Heart left ventricle (tissue), 16 donors: ENCODE measurements at regions not wholly inside any gene's neighbourhood (a gene's known extent, or its start where the extent isn't known, plus 50 kb on each side); places are given as distances from the start of the nearest gene placed in this dataset.

Experiments
- ATAC-seq, 4 donors: fragments of 200-7000 bp; cut with Tn5 transposase; one replicate each; pipeline ENCODE4 v1.9.1; 2020 to 2022; ENCODE audit warnings: moderate library complexity in 4 of 4, mild to moderate bottlenecking in 3 of 4, moderate number of reproducible peaks in 1 of 4
- DNase-seq, 5 donors: peaks; one replicate each; pipeline ENCODE4 v3.0.0-alpha.2; 2020
- H3K27ac ChIP-seq, 12 donors: fragments of 200-600 bp; sonication (generic) in 4 of 12; one replicate each; pipeline versions ENCODE4 v1.5.0 to v1.8.0; 2016 to 2022; ENCODE audit warnings: mild to moderate bottlenecking in 2 of 12
- H3K27me3 ChIP-seq, 9 donors: fragments of 200-600 bp; sonication (generic) in 2 of 9; one replicate each; pipeline versions ENCODE4 v1.5.1 to v1.8.0; 2016 to 2022; ENCODE audit warnings: mild to moderate bottlenecking in 3 of 9
- H3K36me3 ChIP-seq, 9 donors: fragments of 200-600 bp; sonication (generic) in 2 of 9; one replicate each; pipeline versions ENCODE4 v1.5.0 to v1.8.0; 2018 to 2022; ENCODE audit warnings: mild to moderate bottlenecking in 2 of 9
- H3K4me1 ChIP-seq, 12 donors: fragments of 200-600 bp; sonication (generic) in 4 of 12; one replicate each; pipeline versions ENCODE4 v1.5.0 to v1.8.0; 2016 to 2022; ENCODE audit warnings: mild to moderate bottlenecking in 3 of 12
- H3K4me3 ChIP-seq, 12 donors: fragments of 200-600 bp; sonication (generic) in 4 of 12; one replicate each; pipeline versions ENCODE4 v1.5.0 to v1.8.0; 2017 to 2022; ENCODE audit warnings: mild to moderate bottlenecking in 9 of 12, moderate library complexity in 4 of 12
- H3K9me3 ChIP-seq, 12 donors: fragments of 200-600 bp; sonication (generic) in 4 of 12; one replicate each; pipeline versions ENCODE4 v1.5.0 to v1.8.0; 2016 to 2022; ENCODE audit warnings: mild to moderate bottlenecking in 1 of 12
- POLR2A ChIP-seq, 2 donors: fragments of 450-650 bp; IDR thresholded peaks; one replicate each; pipeline ENCODE4 v1.6.1; 2017; ENCODE audit warnings: antibody characterized with exemption in 2 of 2, mild to moderate bottlenecking in 2 of 2, moderate library complexity in 2 of 2
- WGBS, 4 donors: extraction: QIAGEN DNeasy Blood & Tissue Kit in 2 of 4; methylation state at CpG; one replicate each; pipeline versions ENCODE4 v1.1.5 to v1.1.7; 2013 to 2018; 5-methylcytosine and 5-hydroxymethylcytosine counted together
- intact Hi-C, 10 donors: fragments of 100-400 bp; cut with DNase I; formaldehyde crosslinking; loops; one replicate each; pipeline versions ENCODE4 v1.11.1 to v1.14.2; 2022
- TF ChIP-seq, protein P1 (sequence below), 12 donors: fragments of 200-600 bp; sonication (generic) in 4 of 12; IDR thresholded peaks; one replicate each; pipeline versions ENCODE4 v1.5.0 to v1.8.0; 2018 to 2022; ENCODE audit warnings: antibody characterized with exemption in 12 of 12, mild to moderate bottlenecking in 5 of 12
- donor health status: ischemic (EF 13 %, LVEDD 7.1; RV severe dilation, severe dysfunction).
- donor health status: healthy with polysubstance abuse.
- donor health status: DM: no; HTN: yes; CAD: no.
- donor health status: DM: no; HTN: no; CAD: no.
- donor health status: ischemic (EF 25% LVEDD 6.9; RV normal size, moderate dysfunction).
- donor health status: ischemic (EF 25% LVEDD 5.7; RV mildly dilated, moderate dysfunction).
- donor health status: healthy.
- donor health status: DM: yes; HTN: yes; CAD: no.
- donor health status: ischemic (EF 35%, LVEDD 5.7; RV mildly dilated, moderate dysfunction).
- donor health status: nonischemic (EF 11% LVEDD 7.7; RV severe dilation, severe dysfunction).
- donor health status: DM: yes; HTN: yes; CAD: no.
- donor health status: PGD.
- donor health status: ischemic (EF 29% LVEDD 5.4; RV normal size, mild dysfunction).
- donor health status: nonischemic (EF 23%, LVEDD 6.1; RV moderate dilation, normal function).

DNA sequence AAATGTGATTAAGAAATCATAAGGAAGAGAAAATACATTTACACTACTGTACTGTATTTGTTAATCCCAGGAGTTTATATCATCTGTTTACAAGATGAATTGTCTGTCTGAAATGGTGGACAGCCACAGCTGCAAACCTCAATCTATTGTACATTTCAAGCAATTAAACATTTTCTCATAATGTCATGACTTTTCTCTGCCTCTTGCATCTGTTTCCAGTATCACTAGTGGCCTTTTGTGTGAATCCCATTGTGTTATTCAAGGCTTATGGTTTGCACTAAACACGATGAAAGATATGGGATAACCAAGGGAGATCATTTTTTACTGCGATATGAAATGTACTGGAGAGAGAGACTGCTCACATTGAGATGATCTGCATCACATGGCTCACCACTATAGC lies 200.2 kb upstream of the LRRN1 start:
- peaks cover 0 to 5% (median 0%) of the 10 kb centered on the region in 12 donors for H3K9me3 ChIP-seq
- no peak overlapping the region for H3K4me3 ChIP-seq
- ATAC-seq = no peak
- TF ChIP-seq, protein P1, sequence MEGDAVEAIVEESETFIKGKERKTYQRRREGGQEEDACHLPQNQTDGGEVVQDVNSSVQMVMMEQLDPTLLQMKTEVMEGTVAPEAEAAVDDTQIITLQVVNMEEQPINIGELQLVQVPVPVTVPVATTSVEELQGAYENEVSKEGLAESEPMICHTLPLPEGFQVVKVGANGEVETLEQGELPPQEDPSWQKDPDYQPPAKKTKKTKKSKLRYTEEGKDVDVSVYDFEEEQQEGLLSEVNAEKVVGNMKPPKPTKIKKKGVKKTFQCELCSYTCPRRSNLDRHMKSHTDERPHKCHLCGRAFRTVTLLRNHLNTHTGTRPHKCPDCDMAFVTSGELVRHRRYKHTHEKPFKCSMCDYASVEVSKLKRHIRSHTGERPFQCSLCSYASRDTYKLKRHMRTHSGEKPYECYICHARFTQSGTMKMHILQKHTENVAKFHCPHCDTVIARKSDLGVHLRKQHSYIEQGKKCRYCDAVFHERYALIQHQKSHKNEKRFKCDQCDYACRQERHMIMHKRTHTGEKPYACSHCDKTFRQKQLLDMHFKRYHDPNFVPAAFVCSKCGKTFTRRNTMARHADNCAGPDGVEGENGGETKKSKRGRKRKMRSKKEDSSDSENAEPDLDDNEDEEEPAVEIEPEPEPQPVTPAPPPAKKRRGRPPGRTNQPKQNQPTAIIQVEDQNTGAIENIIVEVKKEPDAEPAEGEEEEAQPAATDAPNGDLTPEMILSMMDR (IDR thresholded peaks at IDR 0.05) = no peak
- no peak for TF ChIP-seq POLR2A (IDR thresholded peaks at IDR 0.05)
- intact Hi-C loops = no loop called here
- H3K4me1 ChIP-seq = no peaks in the 10 kb centered on the region
- H3K27ac ChIP-seq = no peak overlapping the region
- H3K36me3 ChIP-seq = no peaks in the 10 kb centered on the region
- WGBS, 4 donors = 75 to 95% (median 78%) methylated on average over 2 of the region's 2 CpGs
- no peak for DNase-seq
- no peaks in the 10 kb centered on the region for H3K27me3 ChIP-seq

DNA sequence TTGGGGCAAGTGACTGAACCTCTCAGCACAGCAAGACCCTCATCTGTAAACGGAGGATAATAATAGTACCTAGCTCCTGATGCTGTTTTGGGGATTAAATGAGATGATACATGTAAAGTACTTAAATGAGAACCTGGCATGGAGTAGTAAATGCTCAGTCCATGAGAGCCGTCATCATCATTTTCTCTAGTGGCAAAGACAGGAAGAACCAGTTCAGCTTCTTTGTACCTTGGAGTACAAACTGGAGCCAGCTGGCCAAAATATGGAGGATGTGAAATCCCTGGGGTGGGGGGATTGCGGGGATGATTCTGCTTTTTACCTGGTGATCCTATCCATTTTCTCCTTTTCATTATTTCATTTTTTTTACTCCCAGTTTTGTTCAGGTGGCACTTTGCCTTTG lies 204.2 kb upstream of the LRRN1 start:
- Histone ChIP-seq H3K4me1 (no peaks in the 10 kb centered on the region), H3K27me3 (no peaks in the 10 kb centered on the region), H3K36me3 (no peaks in the 10 kb centered on the region), H3K27ac (no peak overlapping the region), H3K4me3 (no peak overlapping the region), H3K9me3 (peaks cover 0 to 5% (median 0%) of the 10 kb centered on the region in 12 donors)
- intact Hi-C loops = no loop called here
- 71 to 88% (median 82%) methylated on average over 3 of the region's 3 CpGs for WGBS, 4 donors
- ATAC-seq (no peak), DNase-seq (no peak)
- TF ChIP-seq, protein P1 (IDR thresholded peaks at IDR 0.05) = no peak
- no peak for TF ChIP-seq POLR2A (IDR thresholded peaks at IDR 0.05)

DNA sequence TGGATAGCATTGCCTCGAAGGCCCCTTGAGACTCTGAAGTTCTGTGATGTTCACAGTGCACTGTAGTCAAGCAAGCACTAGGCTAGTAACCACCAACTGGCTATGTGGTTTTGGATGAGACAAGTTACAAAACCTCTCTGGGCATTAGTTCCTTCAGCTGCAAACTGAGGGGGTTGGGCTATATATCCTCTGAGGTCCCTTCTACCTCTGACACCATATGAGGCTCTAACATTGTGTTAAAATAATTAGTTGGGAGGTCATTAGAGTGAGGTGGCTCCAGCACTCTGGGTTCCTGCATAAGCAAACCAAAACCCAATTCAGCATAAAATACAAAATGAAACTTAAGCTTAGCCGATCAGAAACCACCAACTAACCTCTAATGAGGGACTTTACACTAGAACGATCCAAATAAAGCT lies 209.5 kb upstream of the LRRN1 start:
- no peaks in the 10 kb centered on the region for H3K27me3 ChIP-seq
- 68 to 82% (median 75%) methylated on average over 3 of the region's 3 CpGs for WGBS, 4 donors
- intact Hi-C loops = no loop called here
- DNase-seq (no peak), ATAC-seq (no peak)
- no peak overlapping the region for H3K27ac ChIP-seq
- no peaks in the 10 kb centered on the region for H3K36me3 ChIP-seq
- H3K9me3 ChIP-seq = peaks cover 0 to 3% (median 0%) of the 10 kb centered on the region in 12 donors
- no peak overlapping the region for H3K4me3 ChIP-seq
- TF ChIP-seq POLR2A (IDR thresholded peaks at IDR 0.05) = no peak
- TF ChIP-seq, protein P1 (IDR thresholded peaks at IDR 0.05) = no peak
- no peaks in the 10 kb centered on the region for H3K4me1 ChIP-seq

DNA sequence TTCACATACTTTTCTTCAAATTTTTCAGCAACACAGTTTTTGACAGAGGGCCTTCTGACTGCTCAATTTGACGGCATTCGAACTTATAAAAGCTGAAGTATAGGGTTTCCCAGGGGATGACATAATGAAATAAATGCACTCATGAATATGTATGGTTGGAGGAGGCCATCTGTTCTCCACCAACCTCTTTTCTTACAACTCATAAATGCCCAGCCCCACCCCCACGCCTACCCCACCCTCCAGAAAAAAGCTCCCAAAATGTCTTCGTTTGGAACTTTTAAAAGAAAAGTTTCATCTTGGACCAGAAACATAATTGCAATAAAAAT lies 211.6 kb upstream of the LRRN1 start:
- Histone ChIP-seq H3K27ac (no peak overlapping the region), H3K9me3 (peaks cover 0 to 3% (median 0%) of the 10 kb centered on the region in 12 donors), H3K4me3 (no peak overlapping the region), H3K27me3 (no peaks in the 10 kb centered on the region), H3K36me3 (no peaks in the 10 kb centered on the region), H3K4me1 (no peaks in the 10 kb centered on the region)
- TF ChIP-seq POLR2A (IDR thresholded peaks at IDR 0.05) = no peak
- TF ChIP-seq, protein P1 (IDR thresholded peaks at IDR 0.05) = no peak
- DNase-seq (no peak), ATAC-seq (no peak)
- intact Hi-C loops = no loop called here
- 72 to 75% (median 73%) methylated on average over 4 of the region's 4 CpGs for WGBS, 4 donors
